ENCODE measurements at regions not wholly inside any gene's neighbourhood (a gene's known extent, or its start where the extent isn't known, plus 50 kb on each side); places are given as distances from the start of the nearest gene placed in this dataset.
"Not testable (repeated sequence)": the region's sequence is repeated elsewhere in the genome, so short reads cannot be mapped to it uniquely, and the experiment has no call there.

- intact Hi-C loops (cut with DNase I, micrococcal nuclease) = no loop called here
- no peak for DNase-seq
- ATAC-seq = no peak
Measured at GRCh38 chr17:59491353-59492090, 73.9 kb upstream of the DHX40 start.

GRCh38 chr17:59492091-59492451 is 73.3 kb upstream of the DHX40 start:
- no peak for ATAC-seq
- DNase-seq = no peak
- intact Hi-C loops (cut with DNase I, micrococcal nuclease) = no loop called here

GRCh38 chr17:59493867-59494266 is 71.5 kb upstream of the DHX40 start:
- intact Hi-C loops (cut with DNase I, micrococcal nuclease) = no loop called here
- DNase-seq = no peak
- ATAC-seq = no peak

GRCh38 chr17:59494757-59495368 is 70.5 kb upstream of the DHX40 start:
- DNase-seq (no peak), ATAC-seq (no peak)
- intact Hi-C loops (cut with DNase I, micrococcal nuclease) = no loop called here

- ATAC-seq (no peak), DNase-seq (no peak)
- intact Hi-C loops (cut with DNase I, micrococcal nuclease) = no loop called here
Measured at GRCh38 chr17:59496178-59496577, 69.2 kb upstream of the DHX40 start.

- DNase-seq (no peak), ATAC-seq (no peak)
- intact Hi-C loops (cut with DNase I, micrococcal nuclease) = no loop called here
Measured at GRCh38 chr17:59498530-59499307, 66.7 kb upstream of the DHX40 start.

- ATAC-seq; intact Hi-C loops (cut with DNase I, micrococcal nuclease); DNase-seq: not testable (repeated sequence)
Measured at GRCh38 chr17:59500086-59500655, 65.2 kb upstream of the DHX40 start.

- ATAC-seq (no peak), DNase-seq (no peak)
- intact Hi-C loops (cut with DNase I, micrococcal nuclease) = no loop called here
Measured at GRCh38 chr17:59501690-59502089, 63.7 kb upstream of the DHX40 start.

- ATAC-seq (peak; percentile 75), DNase-seq (no peak)
- intact Hi-C loops (cut with DNase I, micrococcal nuclease) = no loop called here
Measured at GRCh38 chr17:59502800-59503199, 62.6 kb upstream of the DHX40 start.

- ATAC-seq (no peak), DNase-seq (no peak)
- intact Hi-C loops (cut with DNase I, micrococcal nuclease) = no loop called here
Measured at GRCh38 chr17:59503500-59503899, 61.9 kb upstream of the DHX40 start.

GRCh38 chr17:59504821-59505220 is 60.6 kb upstream of the DHX40 start:
- ATAC-seq (no peak), DNase-seq (no peak)
- intact Hi-C loops (cut with DNase I, micrococcal nuclease) = no loop called here

GRCh38 chr17:59505610-59506276 is 59.7 kb upstream of the DHX40 start:
- DNase-seq (no peak), ATAC-seq (no peak)
- intact Hi-C loops (cut with DNase I, micrococcal nuclease) = no loop called here

- ATAC-seq = no peak
- DNase-seq = no peak
- intact Hi-C loops (cut with DNase I, micrococcal nuclease) = no loop called here
Measured at GRCh38 chr17:59506894-59507726, 58.3 kb upstream of the DHX40 start.

GRCh38 chr17:59508999-59509625 is 56.3 kb upstream of the DHX40 start:
- intact Hi-C loops (cut with DNase I, micrococcal nuclease) = no loop called here
- DNase-seq (no peak), ATAC-seq (no peak)

GRCh38 chr17:59510611-59511010 is 54.8 kb upstream of the DHX40 start:
- DNase-seq (no peak), ATAC-seq (no peak)
- intact Hi-C loops (cut with DNase I, micrococcal nuclease) = no loop called here

- intact Hi-C loops (cut with DNase I, micrococcal nuclease) = no loop called here
- DNase-seq = no peak
- no peak for ATAC-seq
Measured at GRCh38 chr17:59511726-59512125, 53.7 kb upstream of the DHX40 start.

- intact Hi-C loops (cut with DNase I, micrococcal nuclease) = no loop called here
- DNase-seq = no peak
- no peak for ATAC-seq
Measured at GRCh38 chr17:59512844-59513385, 52.5 kb upstream of the DHX40 start.

All from left colon (tissue), 2 donors.